ENCODE measurements at regions not wholly inside any gene's neighbourhood (a gene's known extent, or its start where the extent isn't known, plus 50 kb on each side); places are given as distances from the start of the nearest gene placed in this dataset.

- DNase-seq (ENCODE audit: low read depth), result peak; percentile 87
Measured at GRCh38 chr9:115209601-115210306, 91.8 kb upstream of the TNC start.

GRCh38 chr9:115210699-115211098 lies 92.7 kb upstream of the TNC start:
- DNase-seq (ENCODE audit: low read depth), result no peak

- peak; percentile 92 for DNase-seq (ENCODE audit: low read depth)
Measured at GRCh38 chr9:115211413-115212124, 93.6 kb upstream of the TNC start.

- DNase-seq (ENCODE audit: low read depth), result no peak
Measured at GRCh38 chr9:115212125-115212605, 94.2 kb upstream of the TNC start.

GRCh38 chr9:115212832-115213231 lies 94.9 kb upstream of the TNC start:
- DNase-seq (ENCODE audit: low read depth), result no peak

- DNase-seq (ENCODE audit: low read depth), result peak; percentile 87
Measured at GRCh38 chr9:115213818-115214334, 95.9 kb upstream of the TNC start.

GRCh38 chr9:115216873-115217272 lies 98.9 kb upstream of the TNC start:
- no peak for DNase-seq (ENCODE audit: low read depth)

DNA sequence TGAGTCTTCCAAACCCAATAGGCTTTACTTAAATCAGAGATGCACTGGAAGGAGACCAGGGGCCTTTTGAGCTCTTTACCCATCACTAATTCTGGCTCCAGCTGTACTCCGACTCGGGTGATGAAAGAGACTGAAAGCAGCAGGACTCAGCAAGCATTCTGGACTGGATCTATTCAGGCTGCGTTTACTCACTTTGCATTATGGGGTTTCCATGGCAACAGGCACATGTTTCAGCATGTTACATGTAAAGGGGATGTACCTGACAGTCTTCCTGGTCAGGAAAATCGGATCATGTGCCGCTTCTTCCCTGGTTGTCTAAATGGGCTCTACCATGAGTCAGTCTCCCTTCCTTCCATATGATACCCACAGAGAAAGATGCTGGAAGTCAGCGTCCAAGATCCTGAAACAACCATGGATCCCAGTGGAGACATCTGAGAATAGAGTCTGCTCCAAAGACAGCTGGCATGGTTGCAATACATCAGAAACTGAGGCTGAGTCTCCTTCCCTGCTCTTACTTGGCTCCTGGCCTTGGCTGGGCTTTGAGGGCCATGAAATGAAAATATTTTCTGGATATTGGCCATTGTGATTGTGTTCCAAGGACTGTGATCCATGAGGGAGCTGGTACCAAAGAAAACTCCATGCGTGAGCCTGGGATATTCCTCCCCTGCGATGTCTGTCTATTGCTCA lies 102.5 kb upstream of the TNC start:
- DNase-seq (ENCODE audit: low read depth), result no peak

DNA sequence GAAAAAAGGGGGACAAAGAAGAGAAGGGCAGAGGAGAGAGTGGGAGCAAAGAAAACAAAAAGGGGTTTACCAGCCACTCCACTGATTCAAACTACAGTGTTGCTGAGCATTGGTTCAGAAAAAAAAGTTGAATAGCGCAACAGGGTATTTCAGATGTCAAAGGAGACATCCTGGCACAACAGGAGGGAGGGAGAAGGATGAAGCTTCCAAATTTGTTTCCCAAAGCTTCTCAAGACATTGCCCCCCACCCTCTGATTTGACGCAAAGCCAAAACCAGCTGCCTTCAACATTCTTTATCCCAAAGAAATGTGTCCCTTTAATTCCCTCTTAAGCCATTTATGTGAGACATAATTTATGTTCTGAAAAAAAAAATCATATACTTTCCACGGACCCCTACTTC lies 105.5 kb upstream of the TNC start:
- DNase-seq (ENCODE audit: low read depth), result no peak

DNA sequence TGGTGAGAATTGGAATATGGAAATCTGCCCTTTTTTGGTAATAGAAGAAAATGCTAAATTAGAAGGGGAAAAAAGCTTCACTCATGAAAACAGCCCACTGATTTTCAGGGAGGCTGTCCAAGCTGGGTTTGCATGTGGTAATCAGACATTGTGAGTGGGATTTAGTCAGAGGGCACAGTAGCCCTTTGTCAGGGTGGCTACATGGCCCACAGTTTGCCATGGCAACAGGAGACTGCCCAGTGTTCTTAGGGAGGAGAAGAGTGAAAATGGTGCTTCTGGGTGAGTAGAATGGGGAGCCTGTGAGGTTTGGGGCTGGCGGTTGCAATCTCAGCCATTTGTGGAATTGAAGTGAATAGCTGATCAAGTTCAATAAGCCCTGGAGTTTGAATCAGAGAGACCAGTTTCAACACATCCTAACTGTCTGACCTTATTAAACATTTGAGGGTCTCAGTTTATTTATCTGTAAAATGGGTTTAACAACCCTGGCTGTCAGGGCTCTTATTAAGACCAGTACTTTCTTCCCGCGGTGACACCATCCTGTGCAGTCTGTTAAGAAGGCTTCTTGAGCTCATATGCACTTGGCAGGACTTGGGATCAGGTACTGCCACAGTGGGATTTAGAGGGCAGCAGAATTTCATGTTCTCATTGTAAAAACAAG lies 107.6 kb upstream of the TNC start:
- no peak for DNase-seq (ENCODE audit: low read depth)

DNA sequence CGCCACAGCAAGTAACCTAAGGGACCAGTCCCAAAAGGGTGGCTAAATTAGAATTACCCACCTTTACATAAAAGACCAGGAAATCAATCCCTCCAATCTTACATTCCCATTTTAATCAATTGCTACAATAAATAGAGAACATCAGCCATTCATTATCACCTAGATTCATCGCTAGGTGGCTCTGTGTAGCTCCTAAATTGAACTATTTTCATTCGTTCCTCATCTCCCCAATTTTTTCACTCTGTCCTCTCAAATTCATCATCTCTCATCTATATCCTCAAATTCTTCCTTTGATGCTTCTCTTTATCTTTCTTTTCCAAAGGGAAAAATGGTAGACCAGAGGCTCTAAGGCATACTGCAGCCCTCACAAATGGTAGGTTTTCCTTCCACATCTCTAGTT lies 108.2 kb upstream of the TNC start:
- no peak for DNase-seq (ENCODE audit: low read depth)

- DNase-seq (ENCODE audit: low read depth), result peak; percentile 75
Measured at GRCh38 chr9:115229496-115229895, 111.5 kb upstream of the TNC start.

DNA sequence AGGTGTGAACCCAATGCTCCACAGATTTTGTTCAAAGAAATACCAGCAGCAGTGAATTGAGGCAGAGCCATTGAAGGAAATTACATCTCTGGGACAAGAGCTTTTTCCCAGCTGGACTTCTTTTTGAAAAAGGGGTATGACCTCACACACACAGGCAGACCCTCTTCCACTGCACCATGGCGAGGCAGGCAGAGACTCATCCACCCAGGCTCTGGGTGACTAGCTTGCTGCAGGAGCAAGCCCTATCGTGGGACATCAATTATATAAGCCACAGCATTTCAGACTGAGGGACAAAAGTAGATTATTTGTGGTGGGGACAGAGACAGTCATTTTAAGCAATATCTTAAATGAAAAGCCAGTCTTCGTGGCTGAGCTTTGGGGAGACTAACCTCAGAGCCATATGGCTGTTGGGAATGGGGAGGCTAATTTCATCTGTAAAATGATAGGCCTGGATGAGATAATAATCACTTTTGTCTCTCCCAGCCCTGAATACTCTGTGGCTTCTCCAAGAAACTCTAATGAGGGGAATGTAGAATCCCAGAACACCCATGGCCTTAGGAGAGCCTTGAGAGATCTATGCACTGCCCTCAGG lies 113.1 kb upstream of the TNC start:
- peak; percentile 39 for DNase-seq (ENCODE audit: low read depth)

- no peak for DNase-seq (ENCODE audit: low read depth)
Measured at GRCh38 chr9:115232181-115232774, 114.3 kb upstream of the TNC start.

GRCh38 chr9:115234094-115234493 lies 116.1 kb upstream of the TNC start:
- DNase-seq (ENCODE audit: low read depth), result peak; percentile 96

GRCh38 chr9:115235221-115235620 lies 117.3 kb upstream of the TNC start:
- DNase-seq (ENCODE audit: low read depth), result no peak

DNA sequence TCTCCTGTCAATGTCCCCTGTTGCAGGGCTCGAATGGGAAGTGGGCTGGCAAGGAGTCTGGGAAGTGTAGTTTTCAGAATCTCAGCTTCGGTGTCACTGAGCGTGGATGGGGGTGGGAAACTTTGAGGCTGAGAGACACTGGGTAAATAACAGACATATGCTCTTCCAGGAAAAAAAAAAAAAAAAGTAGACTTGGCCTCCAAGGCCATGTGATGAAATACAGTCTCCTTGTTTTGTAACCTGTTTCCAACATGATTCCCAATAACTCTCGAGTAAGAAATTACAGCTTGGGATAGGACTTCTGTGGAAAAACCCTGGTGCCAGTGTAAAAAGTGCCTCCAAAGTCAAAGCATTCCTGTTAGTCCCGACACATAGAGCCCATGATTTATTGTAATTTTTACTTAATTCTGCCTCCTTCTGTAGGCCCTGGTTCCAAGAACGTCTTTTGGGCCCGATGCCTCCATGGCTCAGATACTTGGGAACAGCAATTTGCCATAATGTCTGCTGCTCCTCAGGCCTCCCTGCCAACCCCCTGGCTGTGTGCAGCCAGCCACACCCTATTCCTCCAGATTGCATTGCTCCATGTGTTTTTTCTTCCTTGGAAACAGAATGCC lies 119.5 kb upstream of the TNC start:
- no peak for DNase-seq (ENCODE audit: low read depth)

GRCh38 chr9:115240676-115241075 lies 122.7 kb upstream of the TNC start:
- peak; percentile 40 for DNase-seq (ENCODE audit: low read depth)

DNA sequence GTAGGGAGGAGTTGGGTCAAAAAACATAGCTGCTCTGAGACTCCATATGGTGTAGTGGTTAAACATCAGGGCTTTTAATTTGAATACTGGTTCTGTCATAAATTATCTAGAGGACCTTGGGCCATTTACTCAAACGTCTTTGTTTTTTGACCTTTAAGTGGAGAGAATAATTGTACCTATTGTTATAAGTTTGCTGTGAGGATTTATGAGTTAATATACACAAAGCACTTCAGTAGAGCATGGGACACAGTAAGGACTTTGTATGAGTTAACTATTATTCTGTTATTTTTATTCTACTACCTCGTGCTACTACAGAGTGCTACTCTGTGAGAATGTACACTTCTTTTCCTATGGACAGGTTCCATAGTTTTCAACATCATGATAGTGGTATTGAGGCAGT lies 123.7 kb upstream of the TNC start:
- no peak for DNase-seq (ENCODE audit: low read depth)

- DNase-seq (ENCODE audit: low read depth), result no peak
Measured at GRCh38 chr9:115249488-115249887, 131.5 kb upstream of the TNC start.

GRCh38 chr9:115250621-115251032 lies 132.7 kb upstream of the TNC start:
- DNase-seq (ENCODE audit: low read depth), result peak; percentile 98
